HK-2 (cell line): ENCODE measurements at regions not wholly inside any gene's neighbourhood (a gene's known extent, or its start where the extent isn't known, plus 50 kb on each side); places are given as distances from the start of the nearest gene placed in this dataset.

Experiments
- DNase-seq: peaks from one replicate; pipeline ENCODE4 v3.0.0-alpha.2; 2018; ENCODE audit not compliant: unreplicated experiment

DNA sequence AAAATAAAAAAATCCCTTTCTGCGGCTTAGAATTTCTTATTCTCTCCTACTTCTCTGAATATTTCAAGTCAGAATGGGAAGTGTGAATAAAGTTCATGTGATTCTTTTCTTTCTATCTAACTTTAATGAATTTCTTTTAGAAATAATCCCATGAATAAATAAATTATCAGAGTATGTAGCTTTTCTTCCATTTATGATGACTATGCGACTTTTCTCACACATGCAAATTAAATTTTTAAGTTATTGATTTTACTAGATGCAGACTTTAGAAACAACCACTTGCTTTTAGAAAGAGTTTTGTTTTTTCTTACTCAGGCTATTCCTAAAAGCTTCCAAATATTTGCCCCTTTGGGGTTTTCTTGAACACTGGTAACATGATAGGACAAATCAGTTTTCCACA lies 477.7 kb upstream of the AGTR1 start:
- DNase-seq, result no peak

DNA sequence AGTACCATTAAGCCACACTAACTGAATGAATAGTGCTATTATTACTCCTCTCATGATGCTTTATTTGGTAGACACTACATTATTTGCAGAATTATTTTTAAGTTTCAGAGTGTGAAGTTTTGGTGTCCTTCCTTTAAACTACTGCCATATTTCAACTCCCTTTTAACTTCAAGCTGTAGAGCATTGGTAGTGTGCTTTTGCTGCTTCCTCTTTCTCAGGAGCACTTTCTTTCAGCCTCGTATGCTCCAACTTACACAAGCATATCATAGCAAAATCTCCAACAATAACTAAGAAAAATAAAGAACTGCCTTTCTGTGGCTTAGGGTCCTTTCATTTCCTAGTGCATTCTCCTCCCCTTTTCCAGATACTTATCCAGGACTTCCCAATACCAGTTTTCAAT lies 476.4 kb upstream of the AGTR1 start:
- DNase-seq, result no peak

DNA sequence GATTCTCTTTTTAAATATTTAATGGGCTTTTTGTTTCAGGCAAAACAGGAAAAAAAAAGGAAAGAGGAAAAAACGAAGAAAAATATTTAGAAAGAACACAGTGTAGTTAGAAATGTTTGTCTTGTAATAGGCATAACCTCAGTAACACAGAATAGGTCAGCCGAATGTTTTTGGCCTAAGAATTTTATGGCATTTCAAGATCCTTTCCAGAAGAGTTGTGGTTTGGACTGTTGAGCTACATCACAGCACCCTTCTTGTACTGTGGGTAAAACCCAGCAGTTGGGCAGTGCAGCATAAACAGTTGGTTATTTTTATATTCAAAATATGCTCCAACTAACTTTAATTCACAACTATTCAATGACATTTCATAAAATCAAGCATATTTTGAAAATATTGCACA lies 474.4 kb upstream of the AGTR1 start:
- DNase-seq, result no peak

DNA sequence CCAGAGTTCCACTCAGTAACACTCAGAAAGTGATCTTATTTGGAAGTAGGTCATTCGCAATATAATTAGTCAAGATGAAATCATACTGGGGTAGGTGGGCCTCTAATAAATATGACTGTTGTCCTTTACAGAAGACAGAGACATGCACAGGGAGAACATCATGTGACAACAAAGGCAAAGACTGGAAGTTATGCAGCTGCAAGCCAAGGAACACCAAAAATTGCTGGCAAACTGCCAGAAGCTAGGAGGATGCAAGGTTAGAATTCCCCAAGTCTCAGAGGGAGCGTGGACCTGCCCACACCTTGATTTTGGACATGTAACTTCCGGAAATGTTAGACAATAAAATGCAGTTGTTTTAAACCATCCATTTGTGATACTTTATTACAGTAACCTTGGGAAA lies 471.5 kb upstream of the AGTR1 start:
- no peak for DNase-seq

DNA sequence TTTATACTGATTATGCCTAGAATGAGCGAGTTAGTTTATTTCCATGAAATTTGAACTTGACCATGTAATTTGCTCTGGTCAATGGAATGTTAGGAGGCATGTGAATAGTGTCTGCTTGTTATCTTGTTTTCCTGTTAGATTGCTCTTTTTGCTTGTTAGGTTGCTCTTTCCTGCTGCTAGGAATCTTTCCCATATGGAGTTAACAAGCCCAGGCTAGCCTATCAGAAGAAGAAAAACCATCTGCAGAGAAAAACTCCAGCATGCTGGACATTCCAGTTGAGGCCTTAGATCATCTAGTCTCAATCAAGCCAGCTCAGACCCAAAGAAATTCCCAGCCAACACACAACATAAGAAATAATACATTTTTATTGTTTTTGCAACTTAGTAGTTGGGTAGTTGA lies 470.2 kb upstream of the AGTR1 start:
- no peak for DNase-seq

DNA sequence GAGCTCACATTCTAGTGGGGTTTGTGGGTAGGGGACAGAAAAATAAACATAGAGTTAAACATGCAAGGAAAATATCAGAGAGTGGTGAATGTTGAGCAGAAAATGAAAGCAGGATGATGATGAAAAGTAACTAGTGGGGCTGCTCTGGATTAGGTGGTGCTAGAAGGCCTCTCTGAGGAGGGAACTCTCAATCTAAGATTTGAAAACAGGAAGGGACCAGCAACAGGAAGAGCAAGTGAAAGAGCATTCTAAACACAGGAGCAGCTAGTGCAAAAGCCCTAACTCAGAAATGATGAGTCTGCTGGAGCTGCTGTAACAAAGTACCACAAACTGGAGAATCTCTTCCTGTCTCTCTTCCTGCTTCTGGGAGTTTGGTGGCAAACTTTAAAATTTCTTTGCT lies 468.6 kb upstream of the AGTR1 start:
- DNase-seq, result no peak

DNA sequence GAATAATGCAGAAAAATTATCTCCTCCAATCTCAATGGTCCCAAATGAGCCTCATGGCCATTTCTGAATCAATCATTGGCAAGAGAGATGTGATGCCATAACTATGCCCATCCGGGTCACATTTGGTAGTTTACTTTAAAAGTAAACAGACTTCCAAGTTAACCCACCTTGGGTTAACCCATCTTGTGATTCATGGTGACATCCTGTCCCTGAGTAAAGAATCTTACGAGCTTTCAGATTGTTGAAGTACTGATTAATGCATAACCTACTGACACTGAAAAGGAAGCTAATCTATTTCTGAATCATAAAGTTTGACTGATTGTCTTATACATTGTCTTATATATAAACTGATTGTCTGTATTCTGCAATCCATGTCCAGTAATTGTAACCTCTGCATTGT lies 467.2 kb upstream of the AGTR1 start:
- no peak for DNase-seq

DNA sequence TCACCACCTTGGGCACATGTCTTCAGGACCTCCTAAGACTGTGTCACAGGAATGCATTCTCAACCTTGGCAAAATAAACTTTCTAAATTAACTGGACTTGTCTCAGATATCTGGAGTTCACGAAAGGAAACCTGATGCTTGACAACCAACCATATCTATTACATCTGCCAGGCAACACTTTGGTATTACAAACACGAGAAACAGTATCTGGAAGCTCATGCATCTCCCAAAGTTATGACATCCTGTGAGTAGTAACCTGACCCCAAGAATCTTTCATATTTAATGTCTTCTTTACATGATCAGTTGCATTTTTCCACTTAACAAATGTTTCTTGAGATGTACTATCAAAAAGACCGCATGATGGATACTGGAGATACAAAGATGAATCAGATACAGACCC lies 465.3 kb upstream of the AGTR1 start:
- no peak for DNase-seq

DNA sequence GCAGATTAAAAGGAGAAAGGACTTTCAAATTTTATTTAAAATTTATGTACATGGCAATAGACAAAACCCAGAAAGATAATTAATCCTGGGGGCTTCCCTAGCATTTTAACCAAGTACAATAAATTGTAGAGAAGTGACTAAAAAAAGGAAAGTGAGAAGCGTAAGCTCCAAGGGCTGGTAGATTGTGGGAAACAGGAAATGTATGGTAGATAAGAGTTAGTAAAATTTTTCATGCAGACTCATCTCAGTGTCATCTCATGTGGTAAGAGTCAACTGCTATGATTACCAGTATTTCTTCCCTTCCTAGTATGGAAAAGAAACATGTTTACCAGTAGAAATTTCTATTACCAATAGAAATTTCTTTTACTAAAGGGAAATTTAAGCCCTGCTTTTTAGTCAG lies 464.3 kb upstream of the AGTR1 start:
- no peak for DNase-seq

DNA sequence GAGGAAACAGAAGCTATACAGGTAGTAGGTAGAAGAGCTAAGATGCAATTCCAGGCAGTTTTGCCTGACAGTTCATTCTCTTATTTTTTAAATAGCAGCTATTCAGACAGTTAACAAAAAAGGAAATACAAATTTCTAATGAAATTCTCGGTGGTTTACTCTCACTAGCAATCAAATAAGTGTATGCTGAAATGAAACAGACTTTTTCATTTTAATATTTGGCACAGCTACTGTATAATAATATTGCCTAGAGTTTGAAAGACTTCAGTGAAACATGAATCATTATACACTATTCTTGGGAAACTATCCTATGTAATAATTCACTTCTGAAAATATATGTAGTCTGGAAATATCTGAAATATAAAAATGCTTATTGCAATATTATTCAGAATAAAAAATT lies 463.2 kb upstream of the AGTR1 start:
- DNase-seq, result no peak

DNA sequence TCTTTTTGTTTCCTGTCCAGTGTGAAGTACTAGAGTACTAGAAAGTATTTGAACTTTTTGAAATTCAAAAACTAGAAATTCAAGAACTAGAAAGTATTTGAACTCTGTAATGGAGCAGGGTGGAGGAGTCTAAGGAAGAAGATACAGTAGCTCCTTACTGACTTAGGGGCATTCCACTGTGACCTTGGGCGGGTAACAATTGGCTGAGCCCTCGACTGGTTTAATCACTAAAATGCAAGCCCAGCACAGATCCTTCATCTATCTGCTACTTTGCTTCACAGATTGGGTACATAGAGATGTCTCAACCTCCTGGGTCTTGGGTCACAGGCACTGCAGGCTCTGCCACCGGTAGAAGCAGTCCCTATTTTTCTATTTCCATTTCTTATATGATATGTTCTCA lies 462.1 kb upstream of the AGTR1 start:
- DNase-seq, result no peak

DNA sequence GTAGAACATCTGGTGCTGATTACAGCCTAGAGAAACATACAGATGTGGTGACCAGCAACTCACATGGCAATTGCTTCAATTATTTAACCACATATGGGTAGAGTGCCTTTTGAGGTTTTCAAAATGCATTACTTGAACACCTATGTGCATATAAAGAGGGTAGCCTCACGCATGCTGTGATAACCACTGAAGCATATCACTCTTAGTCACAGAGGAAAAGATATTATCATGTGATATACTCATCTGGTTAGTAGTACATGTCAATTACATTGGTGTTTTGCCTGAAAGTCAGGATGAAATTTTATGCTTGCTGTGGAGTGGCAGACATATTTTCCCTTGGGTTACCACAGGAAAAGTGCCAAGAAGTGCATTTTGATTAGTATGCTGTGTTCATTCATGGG lies 459.3 kb upstream of the AGTR1 start:
- DNase-seq, result no peak

DNA sequence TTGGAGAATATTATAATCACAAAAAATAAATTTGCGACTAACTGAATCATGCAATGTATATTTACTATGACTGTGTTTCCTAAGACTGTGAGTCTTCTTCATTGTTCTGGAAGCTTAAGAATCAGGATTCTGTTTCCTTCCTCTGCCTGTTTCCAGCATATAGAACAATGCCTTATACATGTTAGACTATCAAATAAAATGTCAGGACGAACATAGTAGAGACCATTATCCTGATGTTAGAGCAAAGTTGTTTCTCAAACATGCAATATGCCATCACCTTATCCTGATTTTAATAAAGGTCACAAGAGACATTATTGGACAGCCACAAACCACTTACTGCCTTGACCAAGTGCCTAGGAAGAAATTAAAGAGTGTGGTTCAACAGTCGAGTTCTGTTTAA lies 457.4 kb upstream of the AGTR1 start:
- no peak for DNase-seq

DNA sequence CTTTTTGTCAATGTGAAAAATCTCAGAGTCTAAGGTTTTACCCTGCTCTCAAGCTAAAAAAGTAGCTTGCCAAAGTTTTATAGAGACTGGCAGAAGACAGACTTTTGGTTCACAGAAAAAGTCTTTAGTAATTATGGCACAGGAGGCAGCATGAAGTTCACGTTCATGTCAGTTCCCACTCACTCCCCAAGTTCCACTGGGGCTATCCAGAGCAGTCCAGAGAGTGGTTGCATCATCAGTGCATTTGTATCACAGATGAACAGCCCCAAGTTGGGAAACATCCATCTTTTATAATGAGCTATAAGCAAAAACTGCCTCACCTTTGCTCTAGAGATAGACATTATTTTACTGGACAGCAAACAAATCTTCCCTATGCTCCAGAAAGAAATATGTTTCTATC lies 454.1 kb upstream of the AGTR1 start:
- DNase-seq, result no peak

DNA sequence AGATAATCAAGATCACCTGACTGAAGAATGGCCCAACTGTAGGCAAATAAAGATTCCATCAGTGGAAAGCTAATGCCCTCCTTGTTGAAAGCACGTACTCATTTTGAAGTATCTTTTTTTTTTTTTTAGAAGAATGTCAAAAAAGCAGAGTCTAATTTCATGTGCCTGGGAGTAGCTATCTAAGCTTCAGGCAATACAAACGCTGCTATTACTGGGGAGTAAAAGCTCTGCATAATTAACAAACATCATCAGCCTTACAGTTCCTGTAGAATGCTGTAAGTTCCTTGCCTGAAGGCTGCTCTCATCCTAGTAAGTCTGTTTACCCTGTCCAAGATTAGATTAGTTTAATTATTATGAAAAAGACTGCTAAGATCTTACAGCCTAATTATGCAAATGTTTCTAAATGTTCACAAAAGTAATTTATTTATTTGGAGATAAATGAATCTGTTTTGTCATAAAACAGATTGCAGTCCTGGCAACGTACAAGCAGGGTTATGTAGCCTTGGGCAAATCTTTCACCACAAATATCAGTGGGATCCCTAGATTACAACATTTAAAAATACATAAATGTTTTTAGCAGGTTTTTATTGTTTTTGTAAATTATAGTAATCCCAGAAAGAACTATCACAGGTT lies 451.3 kb upstream of the AGTR1 start:
- DNase-seq, result no peak

DNA sequence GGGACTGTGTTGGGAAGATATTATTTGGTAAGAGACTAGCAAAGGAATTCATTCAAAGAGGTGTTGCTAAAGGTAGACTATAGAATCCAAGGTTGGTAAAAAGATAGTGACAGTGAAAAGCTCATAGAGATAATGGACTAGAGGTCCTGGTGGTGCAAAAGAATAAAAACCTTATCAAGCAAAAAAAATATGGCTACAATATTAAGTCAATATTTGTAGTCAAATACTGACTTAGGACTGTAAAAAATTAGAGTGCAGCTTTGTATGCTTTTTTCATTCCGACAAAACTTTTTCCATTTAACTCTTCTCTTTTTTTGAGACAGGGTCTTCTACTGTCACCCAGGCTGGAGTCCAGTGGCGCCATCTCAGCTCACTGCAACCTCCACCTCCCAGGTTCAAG lies 444.0 kb upstream of the AGTR1 start:
- no peak for DNase-seq

DNA sequence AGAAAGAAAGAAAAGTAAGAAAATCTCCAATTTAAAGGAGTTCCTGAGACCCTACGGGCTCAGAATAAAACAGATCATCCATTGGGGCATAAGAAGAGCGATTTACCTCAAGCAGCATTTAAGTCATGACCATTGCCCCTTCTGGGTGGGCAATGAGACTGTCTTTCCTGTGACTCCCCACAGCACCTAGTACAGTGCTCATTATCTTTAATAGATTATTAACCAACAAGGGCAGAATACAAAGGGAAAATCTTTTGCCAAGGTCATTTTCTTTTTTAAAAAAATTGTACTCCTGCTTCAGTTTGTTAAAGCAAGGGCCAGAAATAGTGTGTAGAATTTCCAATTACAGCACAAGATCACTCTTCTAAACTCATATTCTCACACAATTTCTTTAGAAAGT lies 443.3 kb upstream of the AGTR1 start:
- DNase-seq, result no peak

DNA sequence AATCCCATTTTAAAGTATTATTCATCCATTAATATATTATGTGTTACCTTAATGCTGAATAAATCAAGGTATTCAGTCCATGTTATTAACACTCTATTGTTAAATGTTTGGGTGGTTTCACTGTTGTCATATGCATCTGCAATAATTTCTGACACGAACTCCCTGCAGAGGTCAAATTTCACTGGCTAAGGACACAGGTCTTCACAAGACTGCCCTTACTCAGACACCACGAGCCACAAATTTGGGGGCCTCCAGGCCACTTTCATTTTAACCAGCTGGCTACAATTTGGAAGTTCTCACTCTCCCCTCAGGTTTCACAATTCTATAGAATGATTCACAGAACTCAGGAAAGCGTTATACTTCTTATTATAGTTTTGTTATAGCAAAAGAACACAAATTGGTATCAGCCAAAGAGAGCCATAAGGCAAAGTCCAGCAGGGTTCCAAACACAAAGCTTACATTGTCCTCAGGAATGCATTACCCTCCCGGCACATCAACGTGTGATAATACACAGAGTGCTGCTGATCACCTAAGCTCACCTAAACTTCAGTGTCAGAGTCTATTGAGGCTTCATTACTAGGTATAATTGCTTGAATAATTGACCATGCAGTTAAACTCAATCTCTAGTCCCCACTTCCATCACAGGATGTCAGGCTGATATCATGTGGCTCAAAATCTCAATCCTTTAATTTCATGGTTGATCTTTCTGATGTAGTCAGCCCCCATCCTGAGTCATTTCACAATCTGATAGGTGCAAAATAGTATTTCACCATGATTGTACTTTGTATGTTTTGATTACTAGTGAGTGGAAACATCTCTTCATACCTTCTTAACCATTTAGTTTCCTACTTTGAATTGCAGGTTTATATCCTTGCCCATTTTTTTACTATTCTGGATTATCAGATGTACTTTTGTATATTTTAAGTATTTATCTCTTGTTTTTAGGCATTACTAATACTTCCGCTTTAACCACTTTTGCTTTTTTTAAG lies 441.4 kb upstream of the AGTR1 start:
- no peak for DNase-seq

DNA sequence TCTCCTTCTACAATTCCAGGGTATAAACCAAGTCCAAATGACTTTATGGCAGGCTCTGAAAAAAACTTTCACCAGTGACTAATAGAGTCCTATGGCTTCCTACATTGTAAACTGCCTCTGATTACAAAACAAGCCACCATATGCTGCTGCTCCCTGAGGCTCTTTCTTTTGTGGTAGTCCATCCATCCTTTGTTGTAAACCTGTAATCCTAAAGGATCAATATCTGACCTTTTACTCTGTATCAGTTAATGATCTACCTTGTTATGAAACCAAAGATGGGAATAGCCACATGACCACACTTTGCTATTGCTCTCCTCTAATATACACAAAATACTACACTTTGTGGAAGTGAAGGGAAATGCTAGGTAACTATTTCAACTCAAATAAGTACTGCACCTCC lies 434.7 kb upstream of the AGTR1 start:
- DNase-seq, result no peak

DNA sequence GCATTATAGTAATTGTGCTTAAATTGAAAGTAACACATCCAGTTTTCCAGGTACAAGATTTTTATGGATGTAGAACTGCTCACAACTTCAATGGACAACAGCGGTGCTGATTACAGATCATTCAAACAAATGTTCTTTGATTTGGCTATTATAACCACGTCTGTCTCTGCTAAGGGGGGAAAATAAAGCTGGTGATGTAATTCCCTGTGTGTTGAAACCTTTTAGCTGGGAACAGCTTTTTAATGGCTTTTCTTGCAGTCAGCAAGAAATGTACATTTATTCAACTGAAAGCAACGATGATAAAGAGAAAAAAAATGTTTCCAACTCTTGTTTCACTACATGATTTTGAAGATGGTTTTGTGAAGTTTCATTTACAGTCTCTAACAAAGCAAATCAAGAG lies 431.9 kb upstream of the AGTR1 start:
- DNase-seq, result no peak

DNA sequence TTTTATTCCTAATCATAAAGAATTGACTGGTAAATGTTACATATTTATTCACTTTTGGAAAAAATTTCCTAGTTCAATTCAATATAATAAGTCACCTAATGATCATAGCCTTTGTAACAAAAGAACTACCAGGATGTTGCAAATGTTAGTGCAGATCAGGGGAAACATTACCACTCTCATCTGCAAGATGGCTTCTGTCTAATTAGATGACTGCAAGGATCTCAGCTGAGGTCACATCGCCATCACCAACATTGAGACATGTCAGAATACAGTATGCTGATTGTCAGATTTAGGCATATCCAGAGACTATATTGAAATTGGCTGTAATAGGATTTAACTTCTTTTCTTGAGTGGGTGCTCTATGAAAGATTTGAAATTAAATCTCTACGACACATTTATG lies 431.4 kb upstream of the AGTR1 start:
- DNase-seq, result no peak

DNA sequence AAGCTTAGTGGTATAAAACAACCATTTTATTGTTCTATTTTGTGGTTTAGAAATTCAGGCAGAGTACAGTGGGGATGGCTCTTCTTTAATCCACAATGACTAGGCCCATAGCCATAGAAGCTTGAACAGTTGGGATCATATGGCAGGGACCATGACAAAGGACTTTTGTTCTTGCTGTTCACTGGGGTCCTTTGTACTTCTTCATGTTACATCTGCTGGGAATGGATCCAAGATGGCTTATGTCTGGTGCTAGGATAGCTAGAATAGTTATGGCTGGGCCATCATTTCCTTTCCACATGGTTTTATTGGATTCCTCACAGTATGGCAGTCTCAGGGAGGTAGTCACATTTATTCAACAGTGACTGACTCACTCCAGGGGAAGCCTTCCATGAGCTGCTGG lies 427.9 kb upstream of the AGTR1 start:
- DNase-seq, result no peak

DNA sequence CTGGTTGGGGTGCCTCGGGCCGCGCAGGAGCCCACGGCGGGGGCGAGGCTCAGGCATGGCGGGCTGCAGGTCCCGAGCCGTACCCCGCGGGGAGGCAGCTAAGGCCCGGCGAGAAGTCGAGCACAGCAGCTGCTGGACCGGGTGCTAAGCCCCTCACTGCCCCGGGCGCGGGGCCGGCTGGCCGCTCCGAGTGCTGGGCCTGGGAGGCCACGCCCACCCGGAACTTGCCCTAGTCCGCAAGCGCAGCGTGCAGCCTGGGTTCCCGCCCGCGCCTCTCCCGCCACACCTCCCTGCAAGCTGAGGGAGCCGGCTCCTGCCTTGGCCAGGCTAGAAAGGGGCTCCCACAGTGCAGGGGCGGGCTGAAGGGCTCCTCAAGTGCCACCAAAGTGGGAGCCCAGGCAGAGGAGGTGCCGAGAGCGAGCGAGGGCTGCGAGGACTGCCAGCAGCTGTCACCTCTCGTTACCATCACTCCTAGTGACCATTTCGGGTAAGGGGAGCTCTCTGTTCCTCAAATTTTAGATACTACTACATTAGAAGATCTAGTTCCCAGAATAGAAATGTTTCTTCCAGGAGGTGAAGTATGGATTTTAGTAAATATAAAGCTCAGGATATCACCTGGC lies 417.0 kb upstream of the AGTR1 start:
- DNase-seq, result no peak
